Neural cell (in vitro differentiated cells): ENCODE measurements at regions not wholly inside any gene's neighbourhood (a gene's known extent, or its start where the extent isn't known, plus 50 kb on each side); places are given as distances from the start of the nearest gene placed in this dataset.

Experiments used
- H2AFZ ChIP-seq: fragments of 200-600, 300-800 bp; sonication (generic), shearing (Covaris generic); 2 replicates; pipeline ENCODE4 v1.6.0; 2014; ENCODE audit warnings: low read depth, mild to moderate bottlenecking, antibody characterized with exemption, low read length, moderate library complexity
- H3F3A ChIP-seq: fragments of 200-600 bp; shearing (Covaris generic); 2 replicates; pipeline ENCODE4 v1.6.1; 2016; ENCODE audit warnings: mild to moderate bottlenecking, moderate library complexity, mixed read lengths, antibody characterized with exemption, low read length; ENCODE audit not compliant: insufficient read depth, poor library complexity, severe bottlenecking
- H3K27ac ChIP-seq: fragments of 200-600, 300-800 bp; sonication (generic), shearing (Covaris generic); 2 replicates; pipeline ENCODE4 v1.5.1; 2014; ENCODE audit warnings: mild to moderate bottlenecking, low read length, moderate library complexity
- H3K27me3 ChIP-seq: fragments of 300-800, 200-600 bp; sonication (generic), shearing (Covaris generic); 2 replicates; pipeline ENCODE4 v1.6.0; 2014; ENCODE audit warnings: mild to moderate bottlenecking, low read depth, low read length, moderate library complexity; ENCODE audit not compliant: insufficient read depth
- H3K36me3 ChIP-seq: fragments of 300-800, 200-600 bp; sonication (generic), shearing (Covaris generic); 2 replicates; pipeline ENCODE4 v1.5.1; 2014; ENCODE audit warnings: mild to moderate bottlenecking, antibody characterized with exemption, low read length, moderate library complexity; ENCODE audit not compliant: insufficient read depth
- H3K4me2 ChIP-seq: fragments of 300-800, 200-600 bp; sonication (generic), shearing (Covaris generic); 2 replicates; pipeline ENCODE4 v1.6.0; 2014; ENCODE audit warnings: mild to moderate bottlenecking, low read length
- H3K4me3 ChIP-seq: fragments of 300-800, 200-600 bp; sonication (generic), shearing (Covaris generic); 2 replicates; pipeline ENCODE4 v1.5.1; 2014; ENCODE audit warnings: mild to moderate bottlenecking, low read length, moderate library complexity
- H3K79me2 ChIP-seq: fragments of 200-600 bp; shearing (Covaris generic); replicated peaks from 2 replicates; pipeline ENCODE4 v1.6.0; 2014; ENCODE audit warnings: mild to moderate bottlenecking, low read length, moderate library complexity; ENCODE audit not compliant: insufficient read depth
- H3K9ac ChIP-seq: fragments of 300-800, 200-600 bp; sonication (generic), shearing (Covaris generic); 2 replicates; pipeline ENCODE4 v1.6.1; 2016; ENCODE audit warnings: mild to moderate bottlenecking, low read length, mixed read lengths
- H3K9me2 ChIP-seq: fragments of 200-600 bp; shearing (Covaris generic); 2 replicates; pipeline ENCODE4 v1.6.1; 2016; ENCODE audit warnings: mild to moderate bottlenecking, low read length, mixed read lengths; ENCODE audit not compliant: insufficient read depth
- H3K9me3 ChIP-seq: fragments of 200-600, 300-800 bp; sonication (generic), shearing (Covaris generic); 2 replicates; pipeline ENCODE4 v1.6.1; 2016; ENCODE audit warnings: mild to moderate bottlenecking, mixed run types, low read length, moderate library complexity, mixed read lengths
- H4K20me1 ChIP-seq: fragments of 200-600 bp; shearing (Covaris generic); 2 replicates; pipeline ENCODE4 v1.6.1; 2016; ENCODE audit warnings: mild to moderate bottlenecking, mixed run types; ENCODE audit not compliant: insufficient read depth
- CTCF ChIP-seq: fragments of 450-650 bp; IDR thresholded peaks from 2 replicates; pipeline ENCODE4 v1.5.1; 2014; ENCODE audit warnings: antibody characterized with exemption, mild to moderate bottlenecking, moderate library complexity; ENCODE audit not compliant: poor library complexity, severe bottlenecking
- EP300 ChIP-seq: fragments of 450-650 bp; conservative IDR thresholded peaks from 2 replicates; pipeline ENCODE4 v1.6.1; 2014; ENCODE audit warnings: antibody characterized with exemption, mild to moderate bottlenecking, moderate library complexity; ENCODE audit not compliant: poor library complexity, severe bottlenecking
- EZH2 ChIP-seq: fragments of 200-600, 300-800 bp; shearing (Covaris generic), sonication (generic); IDR thresholded peaks from 2 replicates; pipeline ENCODE4 v1.6.1; 2014; ENCODE audit warnings: antibody characterized with exemption, low read length, borderline replicate concordance, mild to moderate bottlenecking; ENCODE audit not compliant: insufficient read depth, poor library complexity, severe bottlenecking
- MXI1 ChIP-seq: fragments of 450-650 bp; conservative IDR thresholded peaks from 2 replicates; pipeline ENCODE4 v1.6.1; 2014; ENCODE audit warnings: antibody characterized with exemption, mild to moderate bottlenecking; ENCODE audit not compliant: poor library complexity, severe bottlenecking
- POLR2AphosphoS5 ChIP-seq: IDR thresholded peaks from 2 replicates; pipeline ENCODE4 v1.6.1; 2012
- RAD21 ChIP-seq: fragments of 450-650 bp; conservative IDR thresholded peaks from 2 replicates; pipeline ENCODE4 v1.6.1; 2014; ENCODE audit warnings: antibody characterized with exemption, mild to moderate bottlenecking, moderate library complexity
- REST ChIP-seq: IDR thresholded peaks from 2 replicates; pipeline ENCODE4 v1.6.1; 2012; ENCODE audit warnings: borderline replicate concordance
- SMC3 ChIP-seq: fragments of 450-650 bp; conservative IDR thresholded peaks from 2 replicates; pipeline ENCODE4 v1.6.1; 2014; ENCODE audit warnings: antibody characterized with exemption, mild to moderate bottlenecking, moderate library complexity; ENCODE audit not compliant: poor library complexity
- TAF1 ChIP-seq: IDR thresholded peaks from 2 replicates; pipeline ENCODE4 v1.6.1; 2012; ENCODE audit warnings: low read depth

- Histone ChIP-seq H3K79me2 (no peaks in the 10 kb centered on the region), H3K9ac (no peak overlapping the region), H3K36me3 (no peaks in the 10 kb centered on the region), H3K4me3 (no peak overlapping the region), H3K27me3 (no peaks in the 10 kb centered on the region), H3F3A (no peaks in the 10 kb centered on the region), H2AFZ (no peak overlapping the region), H4K20me1 (no peaks in the 10 kb centered on the region), H3K9me2 (no peaks in the 10 kb centered on the region), H3K27ac (no peak overlapping the region), H3K9me3 (no peaks in the 10 kb centered on the region), H3K4me2 (no peak overlapping the region)
- TF ChIP-seq RAD21 (no peak), CTCF (no peak), EP300 (no peak), POLR2AphosphoS5 (no peak), EZH2 (no peak), MXI1 (no peak), SMC3 (no peak), REST (no peak), TAF1 (no peak)
Measured at GRCh38 chrX:25072247-25072646, 56.5 kb upstream of the ARX start.

- no peak overlapping the region for H3K9ac ChIP-seq
- H3K4me2 ChIP-seq: no peak overlapping the region
- no peaks in the 10 kb centered on the region for H4K20me1 ChIP-seq
- H3K27me3 ChIP-seq: no peaks in the 10 kb centered on the region
- no peak overlapping the region for H2AFZ ChIP-seq
- H3K9me3 ChIP-seq: no peaks in the 10 kb centered on the region
- no peak overlapping the region for H3K27ac ChIP-seq
- H3K4me3 ChIP-seq: no peak overlapping the region
- TF ChIP-seq SMC3: no peak
- TF ChIP-seq REST: no peak
- no peak for TF ChIP-seq MXI1
- TF ChIP-seq TAF1: no peak
- TF ChIP-seq CTCF: no peak
- no peak for TF ChIP-seq POLR2AphosphoS5
- TF ChIP-seq EP300: no peak
- TF ChIP-seq RAD21: no peak
- TF ChIP-seq EZH2: no peak
- H3K36me3 ChIP-seq: no peaks in the 10 kb centered on the region
- H3F3A ChIP-seq: no peaks in the 10 kb centered on the region
- no peaks in the 10 kb centered on the region for H3K79me2 ChIP-seq
- H3K9me2 ChIP-seq: no peaks in the 10 kb centered on the region
Measured at GRCh38 chrX:25070038-25070437, 54.3 kb upstream of the ARX start.
